HFF-Myc (cell line): ENCODE measurements at regions not wholly inside any gene's neighbourhood (a gene's known extent, or its start where the extent isn't known, plus 50 kb on each side); places are given as distances from the start of the nearest gene placed in this dataset.

Source experiments
- DNase-seq: peaks from one replicate; pipeline ENCODE4 v3.0.0-alpha.2; 2011; ENCODE audit warnings: low read depth; ENCODE audit errors: extremely low read depth
- H3K4me3 ChIP-seq: replicated peaks from 2 replicates; pipeline ENCODE4 v1.5.1; 2011; ENCODE audit warnings: low read depth, mild to moderate bottlenecking, control low read depth, low read length
- TF ChIP-seq, protein P1 (sequence below): IDR thresholded peaks from 2 replicates; pipeline ENCODE4 v1.5.1; 2012; ENCODE audit warnings: mild to moderate bottlenecking, low read depth, low read length, control low read depth; ENCODE audit errors: missing control alignments

DNA sequence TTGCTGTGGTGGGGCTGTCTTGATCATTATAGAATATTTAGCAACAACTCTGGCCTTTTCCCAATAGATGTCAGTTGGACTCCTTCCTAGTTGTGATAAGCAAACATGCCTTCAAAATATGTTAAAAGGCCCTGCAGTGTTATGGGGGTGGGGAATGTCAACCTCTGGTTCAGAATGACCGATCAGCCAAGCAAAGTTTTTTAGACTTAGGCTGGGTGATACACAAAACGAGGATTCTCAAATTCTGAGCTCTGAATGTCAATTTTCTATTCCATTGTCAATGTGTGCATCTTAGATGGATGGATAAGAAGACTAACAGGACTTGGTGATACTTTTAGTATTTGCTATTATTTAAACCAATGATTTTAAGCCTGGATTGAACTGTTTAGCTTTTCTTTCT is 940.0 kb upstream of the GRIA3 start:
- no peak for DNase-seq
- no peak overlapping the region for H3K4me3 ChIP-seq
- TF ChIP-seq, protein P1, sequence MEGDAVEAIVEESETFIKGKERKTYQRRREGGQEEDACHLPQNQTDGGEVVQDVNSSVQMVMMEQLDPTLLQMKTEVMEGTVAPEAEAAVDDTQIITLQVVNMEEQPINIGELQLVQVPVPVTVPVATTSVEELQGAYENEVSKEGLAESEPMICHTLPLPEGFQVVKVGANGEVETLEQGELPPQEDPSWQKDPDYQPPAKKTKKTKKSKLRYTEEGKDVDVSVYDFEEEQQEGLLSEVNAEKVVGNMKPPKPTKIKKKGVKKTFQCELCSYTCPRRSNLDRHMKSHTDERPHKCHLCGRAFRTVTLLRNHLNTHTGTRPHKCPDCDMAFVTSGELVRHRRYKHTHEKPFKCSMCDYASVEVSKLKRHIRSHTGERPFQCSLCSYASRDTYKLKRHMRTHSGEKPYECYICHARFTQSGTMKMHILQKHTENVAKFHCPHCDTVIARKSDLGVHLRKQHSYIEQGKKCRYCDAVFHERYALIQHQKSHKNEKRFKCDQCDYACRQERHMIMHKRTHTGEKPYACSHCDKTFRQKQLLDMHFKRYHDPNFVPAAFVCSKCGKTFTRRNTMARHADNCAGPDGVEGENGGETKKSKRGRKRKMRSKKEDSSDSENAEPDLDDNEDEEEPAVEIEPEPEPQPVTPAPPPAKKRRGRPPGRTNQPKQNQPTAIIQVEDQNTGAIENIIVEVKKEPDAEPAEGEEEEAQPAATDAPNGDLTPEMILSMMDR, result no peak

DNA sequence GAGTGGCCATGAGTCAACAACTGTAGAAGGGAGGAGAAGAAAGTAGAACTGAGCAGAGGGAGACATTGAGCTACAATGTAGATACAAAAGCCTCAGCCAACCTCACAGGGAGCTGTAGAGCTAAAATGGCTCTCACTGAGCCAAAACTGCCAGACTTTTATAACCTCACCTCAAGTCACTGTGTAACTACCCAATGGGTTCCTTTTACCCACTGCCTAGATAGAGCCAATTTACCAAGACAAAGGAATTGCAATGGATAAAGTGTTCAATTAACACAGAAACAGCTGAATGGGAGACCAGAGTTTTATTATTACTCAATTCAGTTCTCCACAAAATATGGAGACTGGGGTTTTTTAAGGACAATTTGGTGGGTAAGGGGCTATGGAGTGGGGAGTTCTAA is 938.9 kb upstream of the GRIA3 start:
- no peak overlapping the region for H3K4me3 ChIP-seq
- no peak for DNase-seq
- TF ChIP-seq, protein P1, result no peak

DNA sequence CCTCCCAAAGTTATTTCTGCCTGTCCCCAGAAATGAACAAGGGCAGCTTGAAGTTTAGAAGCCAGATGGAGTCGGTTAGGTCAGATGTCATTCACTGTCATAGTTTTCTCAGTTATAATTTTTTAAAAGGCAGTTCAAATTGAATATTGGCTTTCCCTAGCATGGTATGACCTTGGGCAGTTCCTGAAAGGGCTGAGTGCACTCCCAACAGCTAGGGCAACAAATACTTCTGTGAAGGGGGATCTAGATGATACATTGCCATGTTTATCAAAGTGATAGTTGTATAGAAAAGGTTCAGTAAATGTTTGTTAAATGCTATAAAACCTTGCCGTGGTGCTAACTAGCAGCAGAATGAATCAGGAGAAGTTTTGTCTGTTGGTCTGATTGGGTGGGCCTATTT is 938.1 kb upstream of the GRIA3 start:
- TF ChIP-seq, protein P1, result no peak
- no peak overlapping the region for H3K4me3 ChIP-seq
- DNase-seq, result no peak

DNA sequence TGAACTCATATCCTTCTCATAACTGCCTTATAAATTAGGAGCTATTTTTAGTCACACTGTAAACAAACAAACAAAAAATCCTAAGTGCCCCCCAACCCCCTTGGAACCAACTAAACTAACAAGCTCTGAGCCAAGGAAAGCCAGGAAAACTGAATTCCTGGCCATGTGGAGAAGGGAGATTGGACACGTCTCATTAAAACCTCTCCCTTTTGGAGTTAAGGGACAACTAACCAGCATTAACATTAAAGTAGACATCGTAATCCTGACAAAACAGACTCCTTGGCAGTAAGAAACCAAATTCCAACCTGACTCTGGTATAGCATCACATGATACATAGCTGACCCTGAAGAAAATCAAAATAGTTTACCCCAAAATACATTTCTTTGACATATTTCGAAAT is 937.1 kb upstream of the GRIA3 start:
- H3K4me3 ChIP-seq, result no peak overlapping the region
- TF ChIP-seq, protein P1, result no peak

DNA sequence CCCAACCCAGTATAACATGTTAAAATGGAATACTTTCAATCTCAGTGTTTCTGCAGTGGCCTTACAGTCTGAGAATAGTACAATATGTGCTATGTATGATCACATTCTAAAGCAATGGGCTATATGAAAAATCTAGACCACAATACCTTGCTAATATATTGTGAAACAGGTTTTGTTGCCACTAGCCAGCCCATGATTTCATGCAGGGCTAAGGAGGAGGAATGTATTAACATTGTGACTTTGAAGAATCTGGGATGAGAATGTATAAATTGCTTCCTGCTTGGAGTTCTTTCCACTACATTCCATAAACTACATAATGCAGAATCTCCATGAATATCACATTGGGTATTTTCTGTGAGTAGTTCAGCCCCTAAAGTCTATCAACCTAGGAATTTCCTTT is 935.4 kb upstream of the GRIA3 start:
- TF ChIP-seq, protein P1, result no peak
- no peak for DNase-seq
- no peak overlapping the region for H3K4me3 ChIP-seq

More for the DNA sequence above, 937.1 kb upstream of the GRIA3 start:
- DNase-seq, result no peak

DNA sequence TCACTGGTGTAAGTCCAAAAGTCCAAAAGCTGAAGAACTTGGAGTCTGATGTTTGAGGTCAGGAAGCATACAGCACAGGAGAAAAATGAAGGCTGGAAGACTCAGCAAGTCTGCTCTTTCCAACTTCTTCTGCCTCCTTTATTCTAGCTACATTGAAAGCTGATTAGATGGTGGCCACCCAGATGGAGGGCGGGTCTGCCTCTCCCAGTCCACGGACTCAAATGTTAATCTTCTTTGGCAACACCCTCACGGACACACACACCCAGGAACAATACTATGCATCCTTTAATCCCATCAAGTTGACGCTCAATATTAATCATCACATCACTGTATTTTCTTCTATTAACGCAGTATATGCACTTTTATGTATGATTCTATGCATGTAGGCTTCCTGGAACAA is 931.6 kb upstream of the GRIA3 start:
- DNase-seq, result no peak
- TF ChIP-seq, protein P1, result no peak
- no peak overlapping the region for H3K4me3 ChIP-seq

DNA sequence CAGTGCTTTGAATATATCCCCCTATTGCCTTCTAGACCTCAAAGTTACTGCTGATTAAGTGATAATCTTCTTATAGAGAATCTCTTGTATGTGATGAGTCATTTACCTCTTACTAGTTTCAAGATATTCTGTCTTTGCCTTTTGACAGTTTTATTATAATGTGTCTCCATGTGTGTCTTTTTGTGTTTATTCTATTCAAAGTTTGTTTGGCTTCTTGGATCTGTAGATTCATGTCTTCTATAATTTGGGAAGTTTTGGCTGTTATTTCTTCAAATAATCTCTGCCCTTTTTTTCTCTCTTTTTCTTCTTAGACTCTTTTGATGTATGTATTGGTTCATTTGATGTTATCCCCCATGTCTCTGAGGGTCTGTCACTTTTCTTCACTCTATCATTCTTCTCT is 915.7 kb upstream of the GRIA3 start:
- H3K4me3 ChIP-seq, result no peak overlapping the region
- TF ChIP-seq, protein P1, result no peak
- DNase-seq, result no peak
